ENCODE measurements at regions not wholly inside any gene's neighbourhood (a gene's known extent, or its start where the extent isn't known, plus 50 kb on each side); places are given as distances from the start of the nearest gene placed in this dataset.

- 37 to 45% methylated on average over 15 of the region's 15 CpGs for WGBS, 2 experiments (ENCODE audit: low coverage in 1 of 2, low lambda C conversion rate in 2 of 2, missing lambda C conversion rate in 2 of 2)
- Histone ChIP-seq H3K9me3 (ENCODE audit: low read depth) (no peaks in the 10 kb centered on the region), H3K9ac (peak overlapping the region; percentile 66), H3K4me2 (ENCODE audit: unreplicated experiment) (peak overlapping the region; percentile 67), H3K79me2 (ENCODE audit: insufficient read depth) (no peaks in the 10 kb centered on the region), H3K27me3 (replicated peaks; ENCODE audit: insufficient read depth) (no peaks in the 10 kb centered on the region), H3K27ac (peak overlapping the region; percentile 93), H4K20me1 (ENCODE audit: insufficient read depth) (no peaks in the 10 kb centered on the region), H3K36me3 (ENCODE audit: low read depth) (no peaks in the 10 kb centered on the region), H2AFZ (peak overlapping the region; percentile 44; the same call in 1 of the 2 replicates), H3K9me2 (ENCODE audit: insufficient read depth) (no peaks in the 10 kb centered on the region), H3K4me3 (no peak overlapping the region), H3F3A (ENCODE audit: insufficient read depth) (peaks cover 52% of the 10 kb centered on the region), H3K4me1 (ENCODE audit: insufficient read depth) (peaks cover 76% of the 10 kb centered on the region)
- in situ Hi-C loops (cut with MboI) = no loop called here
- TF ChIP-seq EZH2phosphoT487 (IDR thresholded peaks at IDR 0.05; ENCODE audit: insufficient read depth, low read depth) (no peak), EZH2 (IDR thresholded peaks at IDR 0.05; ENCODE audit: insufficient read depth, poor library complexity, severe bottlenecking) (no peak)
- DNase-seq = peak; percentile 97
Observed at GRCh38 chr2:42967959-42968674, 175.7 kb upstream of the HAAO start.

GRCh38 chr2:42965910-42966309 is 173.5 kb upstream of the HAAO start:
- H4K20me1 ChIP-seq (ENCODE audit: insufficient read depth) = no peaks in the 10 kb centered on the region
- in situ Hi-C loops (cut with MboI) = no loop called here
- no peak overlapping the region for H3K9ac ChIP-seq
- H3K9me2 ChIP-seq (ENCODE audit: insufficient read depth) = no peaks in the 10 kb centered on the region
- peaks cover 87% of the 10 kb centered on the region for H3K4me1 ChIP-seq (ENCODE audit: insufficient read depth)
- H3K4me2 ChIP-seq (ENCODE audit: unreplicated experiment) = no peak overlapping the region
- TF ChIP-seq EZH2phosphoT487 (IDR thresholded peaks at IDR 0.05; ENCODE audit: insufficient read depth, low read depth) (no peak), EZH2 (IDR thresholded peaks at IDR 0.05; ENCODE audit: insufficient read depth, poor library complexity, severe bottlenecking) (no peak)
- H3F3A ChIP-seq (ENCODE audit: insufficient read depth) = peaks cover 54% of the 10 kb centered on the region
- no peaks in the 10 kb centered on the region for H3K36me3 ChIP-seq (ENCODE audit: low read depth)
- H3K27ac ChIP-seq = peak overlapping the region; percentile 92
- 71 to 78% methylated on average over 5 of the region's 5 CpGs for WGBS, 2 experiments (ENCODE audit: low coverage in 1 of 2, low lambda C conversion rate in 2 of 2, missing lambda C conversion rate in 2 of 2)
- no peaks in the 10 kb centered on the region for H3K9me3 ChIP-seq (ENCODE audit: low read depth)
- H2AFZ ChIP-seq = no peak overlapping the region
- no peak for DNase-seq
- H3K79me2 ChIP-seq (ENCODE audit: insufficient read depth) = no peaks in the 10 kb centered on the region
- no peaks in the 10 kb centered on the region for H3K27me3 ChIP-seq (replicated peaks; ENCODE audit: insufficient read depth)
- no peak overlapping the region for H3K4me3 ChIP-seq

GRCh38 chr2:42965196-42965595 is 172.8 kb upstream of the HAAO start:
- no peak overlapping the region for H3K4me3 ChIP-seq
- H3K9me3 ChIP-seq (ENCODE audit: low read depth) = no peaks in the 10 kb centered on the region
- H3K9me2 ChIP-seq (ENCODE audit: insufficient read depth) = no peaks in the 10 kb centered on the region
- no peaks in the 10 kb centered on the region for H4K20me1 ChIP-seq (ENCODE audit: insufficient read depth)
- peaks cover 48% of the 10 kb centered on the region for H3F3A ChIP-seq (ENCODE audit: insufficient read depth)
- peaks cover 80% of the 10 kb centered on the region for H3K4me1 ChIP-seq (ENCODE audit: insufficient read depth)
- H3K9ac ChIP-seq = peak overlapping the region; percentile 60
- H3K79me2 ChIP-seq (ENCODE audit: insufficient read depth) = no peaks in the 10 kb centered on the region
- H3K27ac ChIP-seq = peak overlapping the region; percentile 92
- H2AFZ ChIP-seq = no peak overlapping the region
- no peak for TF ChIP-seq EZH2 (IDR thresholded peaks at IDR 0.05; ENCODE audit: insufficient read depth, poor library complexity, severe bottlenecking)
- TF ChIP-seq EZH2phosphoT487 (IDR thresholded peaks at IDR 0.05; ENCODE audit: insufficient read depth, low read depth) = no peak
- DNase-seq = no peak
- no peaks in the 10 kb centered on the region for H3K27me3 ChIP-seq (replicated peaks; ENCODE audit: insufficient read depth)
- no peaks in the 10 kb centered on the region for H3K36me3 ChIP-seq (ENCODE audit: low read depth)
- H3K4me2 ChIP-seq (ENCODE audit: unreplicated experiment) = peak overlapping the region; percentile 39
- in situ Hi-C loops (cut with MboI) = no loop called here
- 59 to 61% methylated on average over 4 of the region's 4 CpGs for WGBS, 2 experiments (ENCODE audit: low coverage in 1 of 2, low lambda C conversion rate in 2 of 2, missing lambda C conversion rate in 2 of 2)

GRCh38 chr2:42964439-42965083 is 172.2 kb upstream of the HAAO start:
- in situ Hi-C loops (cut with MboI) = no loop called here
- peak overlapping the region; percentile 60 for H3K9ac ChIP-seq
- peak; percentile 97 for DNase-seq

More at GRCh38 chr2:42964439-42965083, 172.2 kb upstream of the HAAO start:
- Histone ChIP-seq H3F3A (ENCODE audit: insufficient read depth) (peaks cover 49% of the 10 kb centered on the region), H3K79me2 (ENCODE audit: insufficient read depth) (no peaks in the 10 kb centered on the region), H4K20me1 (ENCODE audit: insufficient read depth) (no peaks in the 10 kb centered on the region), H3K36me3 (ENCODE audit: low read depth) (no peaks in the 10 kb centered on the region), H3K4me2 (ENCODE audit: unreplicated experiment) (peak overlapping the region; percentile 39), H3K27ac (peak overlapping the region; percentile 92), H3K4me1 (ENCODE audit: insufficient read depth) (peaks cover 80% of the 10 kb centered on the region), H3K4me3 (no peak overlapping the region), H3K9me3 (ENCODE audit: low read depth) (no peaks in the 10 kb centered on the region), H2AFZ (peak overlapping the region; percentile 24; the same call in 1 of the 2 replicates), H3K9me2 (ENCODE audit: insufficient read depth) (no peaks in the 10 kb centered on the region), H3K27me3 (replicated peaks; ENCODE audit: insufficient read depth) (no peaks in the 10 kb centered on the region)
- TF ChIP-seq EZH2 (IDR thresholded peaks at IDR 0.05; ENCODE audit: insufficient read depth, poor library complexity, severe bottlenecking) (no peak), EZH2phosphoT487 (IDR thresholded peaks at IDR 0.05; ENCODE audit: insufficient read depth, low read depth) (no peak)
- WGBS, 2 experiments (ENCODE audit: low coverage in 1 of 2, low lambda C conversion rate in 2 of 2, missing lambda C conversion rate in 2 of 2) = 3 to 5% methylated on average over 6 of the region's 6 CpGs
